OCI-LY7 (cell line): ENCODE measurements at regions not wholly inside any gene's neighbourhood (a gene's known extent, or its start where the extent isn't known, plus 50 kb on each side); places are given as distances from the start of the nearest gene placed in this dataset.

Experiments used
- BruUV-seq: library from RNA; stranded (reverse); fragments of 400-500 nt; replicated peaks from 2 replicates; lab custom pipeline; 2021; lab: Mats Ljungman, UMichigan
- CTCF ChIA-PET: fragments of 300-600 bp; sonication (Branson Sonifier 250); formaldehyde crosslinking; loops from one replicate; lab custom pipeline; 2022; ENCODE audit warnings: antibody characterized with exemption; ENCODE audit not compliant: unreplicated experiment; lab: Charles Lee
- POLR2A ChIA-PET: fragments of 300-600 bp; sonication (Branson Sonifier 250); formaldehyde crosslinking; loops from one replicate; lab custom pipeline; 2022; ENCODE audit warnings: antibody characterized with exemption; lab: Charles Lee
- DNase-seq: peaks from one replicate; pipeline ENCODE4 v3.0.0-alpha.2; 2015; ENCODE audit warnings: low spot score
- H2AFZ ChIP-seq: fragments of 200-600 bp; sonication (generic), shearing (Covaris generic); 2 replicates; pipeline ENCODE4 v1.6.1; 2014; ENCODE audit warnings: mild to moderate bottlenecking, antibody characterized with exemption, low read length, moderate library complexity
- H3K27ac ChIP-seq: fragments of 200-600 bp; sonication (generic); 2 replicates; pipeline ENCODE4 v1.5.1; 2014; ENCODE audit warnings: mixed run types, low read depth, mild to moderate bottlenecking, moderate library complexity, low read length, inconsistent platforms; ENCODE audit not compliant: poor library complexity, severe bottlenecking
- H3K36me3 ChIP-seq: fragments of 200-600 bp; sonication (generic); 2 replicates; pipeline ENCODE4 v1.6.1; 2014; ENCODE audit warnings: mild to moderate bottlenecking, antibody characterized with exemption, low read length, moderate library complexity, mixed read lengths; ENCODE audit not compliant: insufficient read depth
- H3K4me1 ChIP-seq: fragments of 200-600 bp; sonication (generic); 2 replicates; pipeline ENCODE4 v1.5.1; 2014; ENCODE audit warnings: mild to moderate bottlenecking, low read length; ENCODE audit not compliant: insufficient read depth, poor library complexity, severe bottlenecking
- H3K4me2 ChIP-seq: fragments of 200-600 bp; sonication (generic); 2 replicates; pipeline ENCODE4 v1.6.1; 2014; ENCODE audit warnings: mild to moderate bottlenecking, low read length
- H3K4me3 ChIP-seq: fragments of 200-600 bp; sonication (generic); 2 replicates; pipeline ENCODE4 v1.5.1; 2014; ENCODE audit warnings: mild to moderate bottlenecking, low read depth, low read length; ENCODE audit not compliant: poor library complexity, severe bottlenecking
- H3K79me2 ChIP-seq: fragments of 200-600 bp; sonication (generic); 2 replicates; pipeline ENCODE4 v1.6.1; 2016; ENCODE audit warnings: low read depth, mild to moderate bottlenecking, low read length, moderate library complexity, mixed read lengths; ENCODE audit not compliant: insufficient read depth
- H3K9me2 ChIP-seq: fragments of 200-600 bp; sonication (generic); 2 replicates; pipeline ENCODE4 v1.6.1; 2016; ENCODE audit warnings: mild to moderate bottlenecking, low read length, mixed read lengths; ENCODE audit not compliant: insufficient read depth
- H3K9me3 ChIP-seq: fragments of 200-600 bp; sonication (generic); 2 replicates; pipeline ENCODE4 v1.6.1; 2014; ENCODE audit warnings: mild to moderate bottlenecking, mixed run types, low read length, mixed read lengths
- H4K20me1 ChIP-seq: fragments of 200-600 bp; sonication (generic); 2 replicates; pipeline ENCODE4 v1.6.1; 2014; ENCODE audit warnings: mild to moderate bottlenecking, antibody characterized with exemption, low read length, moderate library complexity, mixed read lengths; ENCODE audit not compliant: insufficient read depth
- CTCF ChIP-seq: fragments of 200-600 bp; sonication (generic); conservative IDR thresholded peaks from 2 replicates; pipeline ENCODE4 v1.5.1; 2014; ENCODE audit warnings: mild to moderate bottlenecking, antibody characterized with exemption, low read length, moderate library complexity, mixed read lengths
- EZH2phosphoT487 ChIP-seq: fragments of 200-600 bp; sonication (generic); IDR thresholded peaks from 2 replicates; pipeline ENCODE4 v1.6.1; 2018; ENCODE audit warnings: low read depth, borderline replicate concordance, mild to moderate bottlenecking, mixed run types, antibody characterized with exemption, low read length, moderate library complexity, mixed read lengths
- intact Hi-C: fragments of 100-400 bp; cut with micrococcal nuclease; formaldehyde crosslinking; loops from one replicate; pipeline ENCODE4 v1.10.0; 2022; ENCODE audit not compliant: unreplicated experiment

DNA sequence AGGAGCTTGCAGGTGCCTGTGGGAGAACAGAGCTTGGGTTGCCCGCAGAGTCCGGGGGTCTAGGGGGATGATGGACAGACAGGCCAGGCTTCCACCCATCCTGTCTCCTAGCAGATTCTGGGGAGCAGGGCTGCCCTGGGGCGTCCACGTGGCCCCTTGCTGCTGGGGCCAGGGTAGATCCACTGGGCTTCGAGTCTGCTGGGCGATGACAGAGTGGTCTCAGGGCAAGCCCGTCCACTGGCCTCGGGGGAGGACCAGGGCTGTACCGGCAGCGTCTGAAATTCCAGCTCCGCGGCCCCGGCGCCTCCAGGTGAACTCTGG lies 124.2 kb upstream of the IRX4 start:
- Histone ChIP-seq H3K4me3 (no peak overlapping the region), H3K36me3 (no peaks in the 10 kb centered on the region), H4K20me1 (no peaks in the 10 kb centered on the region), H3K9me3 (no peaks in the 10 kb centered on the region), H2AFZ (no peak overlapping the region), H3K79me2 (no peaks in the 10 kb centered on the region), H3K27ac (no peak overlapping the region), H3K4me2 (no peak overlapping the region), H3K9me2 (no peaks in the 10 kb centered on the region), H3K4me1 (no peaks in the 10 kb centered on the region)
- TF ChIP-seq CTCF (no peak), EZH2phosphoT487 (no peak)
- DNase-seq = no peak
- CTCF ChIA-PET = no interaction called here
- BruUV-seq = no TSS peak
- POLR2A ChIA-PET = interaction anchor here (0.5 kb wide), 1 partner anchor 30 kb away, joined by 3 read pairs; no protein-coding TSS in a partner anchor
- intact Hi-C loops = no loop called here

- no peaks in the 10 kb centered on the region for H3K4me1 ChIP-seq
- no peak for DNase-seq
- no peaks in the 10 kb centered on the region for H4K20me1 ChIP-seq
- H3K4me2 ChIP-seq = no peak overlapping the region
- no peaks in the 10 kb centered on the region for H3K9me2 ChIP-seq
- H3K27ac ChIP-seq = no peak overlapping the region
- H2AFZ ChIP-seq = no peak overlapping the region
- no peaks in the 10 kb centered on the region for H3K36me3 ChIP-seq
- no peak overlapping the region for H3K4me3 ChIP-seq
- TF ChIP-seq EZH2phosphoT487 (no peak), CTCF (no peak)
- CTCF ChIA-PET = no interaction called here
- POLR2A ChIA-PET = interaction anchor here (0.5 kb wide), 1 partner anchor 31 kb away, joined by 3 read pairs; no protein-coding TSS in a partner anchor
- intact Hi-C loops = no loop called here
- no peaks in the 10 kb centered on the region for H3K79me2 ChIP-seq
- BruUV-seq = no TSS peak
- H3K9me3 ChIP-seq = no peaks in the 10 kb centered on the region
These were observed 123.7 kb upstream of the IRX4 start for GRCh38 chr5:2006193-2006970.
